ENCODE measurements at regions not wholly inside any gene's neighbourhood (a gene's known extent, or its start where the extent isn't known, plus 50 kb on each side); places are given as distances from the start of the nearest gene placed in this dataset.

DNA sequence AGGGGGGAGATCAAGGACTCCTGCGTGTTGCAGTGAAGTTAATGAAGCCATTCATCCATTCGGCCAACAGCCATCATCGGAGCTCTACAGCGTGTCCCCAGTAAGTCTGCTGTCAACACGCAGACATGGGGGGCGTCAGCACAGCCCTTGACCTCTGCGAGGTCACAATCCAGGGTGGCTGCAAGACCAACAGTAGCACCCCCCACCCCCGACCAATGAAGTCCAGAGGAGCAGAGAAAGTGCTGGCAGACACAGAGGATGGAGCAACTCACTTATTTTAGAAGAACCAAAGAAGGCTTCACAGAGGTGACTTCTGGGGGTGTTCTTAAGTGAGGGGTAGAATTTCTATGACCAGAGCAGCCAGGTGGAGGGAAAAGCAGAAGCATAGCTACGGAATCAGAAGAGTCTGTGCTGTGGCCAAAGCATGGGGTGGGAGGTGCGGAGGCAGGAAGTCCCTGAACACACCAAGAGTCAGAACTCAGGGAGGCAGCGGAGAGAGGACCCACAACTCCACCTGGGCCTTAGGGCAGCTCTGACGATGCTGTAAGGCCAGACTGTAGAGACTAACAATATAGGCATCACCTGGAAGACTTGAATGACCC is 185.4 kb downstream of the FOXO1 start:
- TF ChIP-seq, protein P1, sequence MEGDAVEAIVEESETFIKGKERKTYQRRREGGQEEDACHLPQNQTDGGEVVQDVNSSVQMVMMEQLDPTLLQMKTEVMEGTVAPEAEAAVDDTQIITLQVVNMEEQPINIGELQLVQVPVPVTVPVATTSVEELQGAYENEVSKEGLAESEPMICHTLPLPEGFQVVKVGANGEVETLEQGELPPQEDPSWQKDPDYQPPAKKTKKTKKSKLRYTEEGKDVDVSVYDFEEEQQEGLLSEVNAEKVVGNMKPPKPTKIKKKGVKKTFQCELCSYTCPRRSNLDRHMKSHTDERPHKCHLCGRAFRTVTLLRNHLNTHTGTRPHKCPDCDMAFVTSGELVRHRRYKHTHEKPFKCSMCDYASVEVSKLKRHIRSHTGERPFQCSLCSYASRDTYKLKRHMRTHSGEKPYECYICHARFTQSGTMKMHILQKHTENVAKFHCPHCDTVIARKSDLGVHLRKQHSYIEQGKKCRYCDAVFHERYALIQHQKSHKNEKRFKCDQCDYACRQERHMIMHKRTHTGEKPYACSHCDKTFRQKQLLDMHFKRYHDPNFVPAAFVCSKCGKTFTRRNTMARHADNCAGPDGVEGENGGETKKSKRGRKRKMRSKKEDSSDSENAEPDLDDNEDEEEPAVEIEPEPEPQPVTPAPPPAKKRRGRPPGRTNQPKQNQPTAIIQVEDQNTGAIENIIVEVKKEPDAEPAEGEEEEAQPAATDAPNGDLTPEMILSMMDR (conservative IDR thresholded peaks at IDR 0.05) = no peak
- no peak overlapping the region for H3K27ac ChIP-seq

DNA sequence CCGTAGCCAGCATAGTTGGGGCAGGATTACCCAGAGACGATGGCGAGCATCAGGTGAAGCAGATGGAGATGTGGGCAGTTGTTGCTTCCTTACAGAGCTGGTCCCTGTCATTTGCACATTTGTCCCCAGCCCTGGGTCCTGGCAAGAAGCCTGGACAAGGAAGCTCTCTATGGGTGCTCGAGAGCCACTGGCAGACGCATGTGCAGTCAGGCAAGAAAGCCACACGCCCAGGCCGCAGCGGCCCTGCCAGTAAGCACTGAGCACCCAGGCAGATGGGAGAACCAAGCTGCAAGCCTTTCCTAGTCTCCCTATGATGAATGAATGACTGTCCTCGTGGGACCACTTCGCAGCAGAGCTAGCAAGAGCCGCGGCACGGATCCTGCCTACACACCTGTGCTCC is 182.8 kb downstream of the FOXO1 start:
- H3K27ac ChIP-seq = no peak overlapping the region
- TF ChIP-seq, protein P1 (conservative IDR thresholded peaks at IDR 0.05) = no peak
- no peak for TF ChIP-seq ZFX (IDR thresholded peaks at IDR 0.05)

DNA sequence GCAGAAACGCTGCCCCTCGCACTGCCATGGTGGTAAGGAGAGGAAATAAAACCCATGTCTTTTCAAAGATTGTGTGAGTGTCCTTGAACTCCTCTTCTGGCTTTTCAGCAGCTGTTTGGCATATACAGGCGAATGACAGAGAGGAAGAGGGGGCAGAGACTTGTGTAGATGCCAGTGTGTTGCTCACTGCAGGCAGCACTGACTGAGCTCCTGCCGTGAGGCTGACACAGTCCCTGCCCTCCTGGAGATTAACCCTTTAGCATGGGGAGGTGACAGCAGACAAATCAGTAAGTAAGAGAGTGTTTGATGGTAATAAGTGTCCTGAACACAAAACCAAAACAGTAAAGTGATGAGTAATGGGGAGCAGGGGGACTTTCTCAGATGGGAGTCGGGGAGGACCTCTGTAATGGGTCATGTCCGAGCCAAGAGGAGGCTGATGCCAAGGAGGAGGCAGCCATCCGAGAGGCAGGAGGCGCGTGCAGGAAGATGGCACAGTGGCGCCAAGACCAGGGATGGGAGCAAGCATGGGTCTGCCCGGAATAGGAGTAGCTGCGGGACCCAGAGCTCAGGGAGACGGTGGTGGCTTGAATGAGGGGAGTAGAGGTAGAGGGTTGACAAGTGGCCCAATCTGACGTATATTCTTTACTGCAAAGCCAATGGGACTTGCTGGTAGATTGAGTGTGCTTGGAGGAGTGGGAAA is 182.2 kb downstream of the FOXO1 start:
- TF ChIP-seq ZFX (IDR thresholded peaks at IDR 0.05) = no peak
- TF ChIP-seq, protein P1 (conservative IDR thresholded peaks at IDR 0.05) = no peak
- H3K27ac ChIP-seq = no peak overlapping the region

DNA sequence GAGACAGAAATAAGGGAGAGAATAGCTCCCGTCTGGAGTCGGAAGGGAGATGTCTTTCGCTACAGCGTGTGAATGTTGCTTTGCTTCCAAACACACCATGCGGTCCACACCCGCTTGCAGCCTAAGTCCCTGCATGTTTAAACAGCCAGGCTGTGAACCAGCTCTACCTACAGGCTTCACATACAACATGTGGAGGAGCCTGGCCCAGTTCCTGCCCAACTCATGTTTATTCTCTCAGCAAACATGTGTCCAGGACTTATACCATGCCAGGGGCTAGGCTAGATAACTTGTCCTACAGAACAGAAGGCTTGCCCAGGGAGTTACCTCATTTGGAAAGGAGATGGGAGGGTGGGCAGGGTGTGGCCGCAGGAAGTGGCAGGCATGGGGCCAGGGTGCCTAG is 181.5 kb downstream of the FOXO1 start:
- H3K27ac ChIP-seq = no peak overlapping the region
- TF ChIP-seq, protein P1 (conservative IDR thresholded peaks at IDR 0.05) = no peak

DNA sequence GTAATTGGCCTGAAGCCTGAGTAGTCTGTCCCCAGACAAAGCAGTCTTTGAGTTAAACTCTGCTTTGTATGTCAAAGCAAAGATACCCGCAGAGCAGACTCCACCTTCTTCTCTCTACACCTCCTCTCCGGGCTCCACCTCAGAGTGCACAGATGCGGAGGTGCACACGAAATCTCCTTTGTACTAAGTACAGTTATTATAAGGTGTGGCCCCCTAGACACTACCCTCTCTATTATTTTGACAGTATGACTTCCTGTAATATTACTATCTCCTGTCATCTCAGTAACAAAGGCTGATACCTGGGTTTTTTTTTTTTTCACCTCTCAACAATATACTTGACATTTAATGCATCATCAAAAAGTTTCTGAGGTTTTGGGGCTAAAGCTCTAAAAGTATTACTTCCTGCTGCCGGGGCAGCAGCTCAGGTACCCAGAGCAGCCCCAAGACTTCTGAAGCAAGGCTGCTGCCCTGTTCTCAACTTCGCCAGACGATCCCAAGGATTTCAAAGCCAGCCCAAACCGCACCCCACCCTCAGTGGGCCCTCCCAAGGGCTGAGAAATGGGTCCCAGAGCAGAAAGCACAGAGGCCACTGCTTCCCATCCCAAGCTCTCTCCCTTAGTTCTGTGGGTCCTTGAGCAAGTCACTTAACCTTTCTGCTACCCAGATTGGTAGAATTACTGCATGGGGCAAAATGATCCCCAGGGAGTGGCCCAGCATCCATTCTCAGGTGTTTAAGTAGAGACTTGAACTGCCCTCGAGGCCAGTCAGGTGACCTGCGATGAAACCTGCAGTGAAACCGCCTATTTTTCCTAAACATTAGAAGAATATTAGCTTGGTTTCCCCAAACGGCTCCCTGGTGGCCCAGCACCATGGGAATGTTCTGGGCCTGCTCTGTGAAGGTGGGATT is 180.6 kb downstream of the FOXO1 start:
- no peak overlapping the region for H3K27ac ChIP-seq

DNA sequence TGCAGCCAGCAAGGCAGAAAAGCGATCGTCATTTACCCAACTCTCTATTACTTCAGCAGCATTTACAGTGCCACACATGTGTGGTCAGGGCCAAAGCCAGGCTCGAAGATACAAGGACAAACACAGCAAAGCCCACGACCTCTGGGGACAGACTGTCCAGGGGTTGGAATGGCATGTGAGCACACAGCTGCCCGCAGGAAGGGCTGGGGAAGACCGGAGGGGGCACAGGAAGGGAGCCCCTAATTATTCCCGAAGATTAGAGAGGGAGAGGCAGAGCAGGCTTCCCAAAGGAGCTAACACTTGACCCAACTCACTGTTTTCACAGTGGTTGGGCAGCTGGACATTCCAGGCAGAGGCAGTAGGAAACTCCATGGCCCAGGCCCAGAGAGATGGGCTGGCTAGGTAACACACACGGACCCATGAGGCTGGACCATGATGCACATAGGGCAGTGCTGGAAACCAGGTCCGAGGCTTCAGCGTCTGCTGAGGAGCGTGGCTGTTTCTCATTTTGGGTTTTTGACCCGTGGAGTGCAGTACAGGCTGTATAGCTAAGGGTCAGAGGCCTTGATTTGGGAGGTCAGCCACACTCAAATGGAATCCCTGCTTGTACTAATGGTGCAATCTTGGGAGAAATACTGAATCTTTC is 179.8 kb downstream of the FOXO1 start:
- TF ChIP-seq, protein P1 (conservative IDR thresholded peaks at IDR 0.05) = no peak
- no peak for TF ChIP-seq ZFX (IDR thresholded peaks at IDR 0.05)
- no peak overlapping the region for H3K27ac ChIP-seq

More for the DNA sequence above, 180.6 kb downstream of the FOXO1 start:
- TF ChIP-seq ZFX (IDR thresholded peaks at IDR 0.05) = no peak
- TF ChIP-seq, protein P1 (conservative IDR thresholded peaks at IDR 0.05) = no peak

Measured in C4-2B (cell line).